Upper lobe of left lung (tissue), 6 donors: ENCODE measurements at regions not wholly inside any gene's neighbourhood (a gene's known extent, or its start where the extent isn't known, plus 50 kb on each side); places are given as distances from the start of the nearest gene placed in this dataset.

Experiments
- ATAC-seq, 2 donors: fragments of 200-7000 bp; cut with Tn5 transposase; one replicate each; pipeline ENCODE4 v1.9.1; 2022; ENCODE audit warnings: mild to moderate bottlenecking in 2 of 2, moderate library complexity in 2 of 2; ENCODE audit not compliant: low FRiP score in 2 of 2
- DNase-seq, 2 donors: peaks; one replicate each; pipeline ENCODE4 v3.0.0-alpha.2; 2019 to 2020
- H3K27ac ChIP-seq, 4 donors: fragments of 200-600 bp; sonication (generic); one replicate each; pipeline ENCODE4 v1.5.1; 2016 to 2019
- H3K27me3 ChIP-seq, 4 donors: fragments of 200-600 bp; sonication (generic); one replicate each; pipeline ENCODE4 v1.5.1; 2017 to 2019
- H3K36me3 ChIP-seq, 4 donors: fragments of 200-600 bp; sonication (generic); one replicate each; pipeline ENCODE4 v1.5.1; 2016 to 2019
- H3K4me1 ChIP-seq, 4 donors: fragments of 200-600 bp; sonication (generic); one replicate each; pipeline ENCODE4 v1.5.1; 2018 to 2019
- H3K4me3 ChIP-seq, 4 donors: fragments of 200-600 bp; sonication (generic); one replicate each; pipeline ENCODE4 v1.5.1; 2017 to 2019; ENCODE audit warnings: mild to moderate bottlenecking in 2 of 4, moderate library complexity in 1 of 4
- H3K9me3 ChIP-seq, 4 donors: fragments of 200-600 bp; sonication (generic); one replicate each; pipeline ENCODE4 v1.5.1; 2018 to 2019
- CTCF ChIP-seq, 6 experiments: fragments of 450-650 bp in 4 of 6; fragments of 200-600 bp in 2 of 6; sonication (generic) in 2 of 6; IDR thresholded peaks; one replicate each; pipeline ENCODE4 v1.5.1; 2016 to 2019; ENCODE audit warnings: antibody characterized with exemption in 6 of 6
- EP300 ChIP-seq, 4 donors: sonication (generic); formaldehyde crosslinking; IDR thresholded peaks; one replicate each; pipeline ENCODE4 v1.5.1; 2017; ENCODE audit warnings: antibody characterized with exemption in 4 of 4, control low read depth in 2 of 4
- POLR2A ChIP-seq, 4 donors: fragments of 450-650 bp; IDR thresholded peaks; one replicate each; pipeline ENCODE4 v1.5.1; 2016 to 2017; ENCODE audit warnings: antibody characterized with exemption in 4 of 4, mild to moderate bottlenecking in 2 of 4
- POLR2AphosphoS5 ChIP-seq, 2 donors: sonication (generic); formaldehyde crosslinking; IDR thresholded peaks; one replicate each; pipeline ENCODE4 v1.5.1; 2017; ENCODE audit warnings: antibody characterized with exemption in 2 of 2
- WGBS, 2 donors: methylation state at CpG; one replicate each; pipeline ENCODE4 v1.1.5; 2017 to 2018; 5-methylcytosine and 5-hydroxymethylcytosine counted together
- donor health status: DM: no; HTN: no; CAD: no; lungs with moderate emphysema.
- donor health status: DM: no; HTN: yes; CAD: no; lungs with severe emphysema.

GRCh38 chr5:164207646-164208045 is 702.2 kb downstream of the MAT2B start:
- TF ChIP-seq POLR2AphosphoS5 (IDR thresholded peaks at IDR 0.05) = no peak
- no peak for TF ChIP-seq POLR2A (IDR thresholded peaks at IDR 0.05)
- TF ChIP-seq CTCF (IDR thresholded peaks at IDR 0.05) = no peak
- TF ChIP-seq EP300 (IDR thresholded peaks at IDR 0.05) = no peak
- Histone ChIP-seq H3K27me3 (no peaks in the 10 kb centered on the region), H3K4me1 (no peaks in the 10 kb centered on the region), H3K36me3 (no peaks in the 10 kb centered on the region), H3K4me3 (no peak overlapping the region), H3K27ac (no peak overlapping the region), H3K9me3 (no peaks in the 10 kb centered on the region)
- 84 to 87% methylated on average over 3 of the region's 3 CpGs for WGBS, 2 donors
- no peak for DNase-seq
- no peak for ATAC-seq

GRCh38 chr5:164210491-164210890 is 705.1 kb downstream of the MAT2B start:
- 66% methylated on average over 3 of the region's 3 CpGs for WGBS, 2 donors
- TF ChIP-seq POLR2AphosphoS5 (IDR thresholded peaks at IDR 0.05) (no peak), EP300 (IDR thresholded peaks at IDR 0.05) (no peak), CTCF (IDR thresholded peaks at IDR 0.05) (no peak), POLR2A (IDR thresholded peaks at IDR 0.05) (no peak)
- DNase-seq = no peak

GRCh38 chr5:164214698-164215097 is 709.3 kb downstream of the MAT2B start:
- Histone ChIP-seq H3K27me3 (no peaks in the 10 kb centered on the region), H3K27ac (no peak overlapping the region), H3K4me3 (no peak overlapping the region), H3K36me3 (no peaks in the 10 kb centered on the region), H3K9me3 (no peaks in the 10 kb centered on the region), H3K4me1 (no peaks in the 10 kb centered on the region)
- 77 to 82% methylated on average over 1 of the region's 1 CpG for WGBS, 2 donors
- no peak for DNase-seq
- TF ChIP-seq EP300 (IDR thresholded peaks at IDR 0.05) (no peak), POLR2A (IDR thresholded peaks at IDR 0.05) (no peak), CTCF (IDR thresholded peaks at IDR 0.05) (no peak), POLR2AphosphoS5 (IDR thresholded peaks at IDR 0.05) (no peak)
- ATAC-seq = no peak

More at GRCh38 chr5:164210491-164210890, 705.1 kb downstream of the MAT2B start:
- no peaks in the 10 kb centered on the region for H3K4me1 ChIP-seq
- H3K9me3 ChIP-seq = no peaks in the 10 kb centered on the region
- H3K27ac ChIP-seq = no peak overlapping the region
- no peaks in the 10 kb centered on the region for H3K36me3 ChIP-seq
- H3K27me3 ChIP-seq = no peaks in the 10 kb centered on the region
- no peak overlapping the region for H3K4me3 ChIP-seq
- ATAC-seq = no peak

- Histone ChIP-seq H3K4me1 (no peaks in the 10 kb centered on the region), H3K27ac (no peak overlapping the region), H3K9me3 (no peaks in the 10 kb centered on the region), H3K27me3 (no peaks in the 10 kb centered on the region), H3K4me3 (no peak overlapping the region), H3K36me3 (no peaks in the 10 kb centered on the region)
- no peak for ATAC-seq
- no peak for DNase-seq
- TF ChIP-seq POLR2A (IDR thresholded peaks at IDR 0.05) (no peak), CTCF (IDR thresholded peaks at IDR 0.05) (no peak), POLR2AphosphoS5 (IDR thresholded peaks at IDR 0.05) (no peak), EP300 (IDR thresholded peaks at IDR 0.05) (no peak)
- 71 to 72% methylated on average over 1 of the region's 1 CpG for WGBS, 2 donors
Observed at GRCh38 chr5:164217464-164217863, 712.0 kb downstream of the MAT2B start.

- ATAC-seq (no peak), DNase-seq (no peak)
- H3K4me3 ChIP-seq = no peak overlapping the region
- H3K36me3 ChIP-seq = no peaks in the 10 kb centered on the region
- TF ChIP-seq POLR2AphosphoS5 (IDR thresholded peaks at IDR 0.05) = no peak
- no peak for TF ChIP-seq CTCF (IDR thresholded peaks at IDR 0.05)
- TF ChIP-seq EP300 (IDR thresholded peaks at IDR 0.05) = no peak
- no peak for TF ChIP-seq POLR2A (IDR thresholded peaks at IDR 0.05)
- H3K27me3 ChIP-seq = no peaks in the 10 kb centered on the region
- no peaks in the 10 kb centered on the region for H3K9me3 ChIP-seq
- no peak overlapping the region for H3K27ac ChIP-seq
- no peaks in the 10 kb centered on the region for H3K4me1 ChIP-seq
Observed at GRCh38 chr5:164220522-164220921, 715.1 kb downstream of the MAT2B start.
